Sigmoid colon (tissue), 4 donors: ENCODE measurements at regions not wholly inside any gene's neighbourhood (a gene's known extent, or its start where the extent isn't known, plus 50 kb on each side); places are given as distances from the start of the nearest gene placed in this dataset.

Source experiments
- EP300 ChIP-seq, 4 donors: sonication (generic); formaldehyde crosslinking; IDR thresholded peaks; one replicate each; pipeline ENCODE4 v1.6.1; 2017; ENCODE audit warnings: antibody characterized with exemption in 4 of 4
- TF ChIP-seq, protein P1 (sequence below), 4 experiments: fragments of 450-650 bp in 3 of 4; fragments of 200-600 bp in 1 of 4; IDR thresholded peaks; one replicate each; pipeline ENCODE4 v1.5.1; 2016 to 2019; ENCODE audit warnings: antibody characterized with exemption in 4 of 4, mild to moderate bottlenecking in 3 of 4, moderate library complexity in 2 of 4

DNA sequence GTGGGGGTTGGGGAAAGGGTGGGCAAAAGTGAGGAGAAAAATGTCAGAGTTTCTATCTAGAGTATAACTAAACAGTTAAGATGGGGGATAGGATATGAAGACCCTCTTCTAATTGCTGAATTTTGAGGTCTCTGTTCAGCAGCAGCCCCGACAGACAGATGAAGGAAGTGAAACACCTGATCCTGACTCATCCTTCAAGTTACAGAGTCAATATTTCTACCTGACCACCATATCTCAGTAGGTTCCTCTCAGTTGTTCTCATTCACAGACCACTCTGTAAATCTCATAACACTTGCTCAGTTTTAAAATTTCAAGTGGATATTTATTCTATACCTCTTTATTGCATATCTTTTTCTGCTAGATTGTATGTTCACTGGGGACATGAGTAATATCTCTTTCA lies 69.5 kb downstream of the CCDC54 start:
- TF ChIP-seq, protein P1, sequence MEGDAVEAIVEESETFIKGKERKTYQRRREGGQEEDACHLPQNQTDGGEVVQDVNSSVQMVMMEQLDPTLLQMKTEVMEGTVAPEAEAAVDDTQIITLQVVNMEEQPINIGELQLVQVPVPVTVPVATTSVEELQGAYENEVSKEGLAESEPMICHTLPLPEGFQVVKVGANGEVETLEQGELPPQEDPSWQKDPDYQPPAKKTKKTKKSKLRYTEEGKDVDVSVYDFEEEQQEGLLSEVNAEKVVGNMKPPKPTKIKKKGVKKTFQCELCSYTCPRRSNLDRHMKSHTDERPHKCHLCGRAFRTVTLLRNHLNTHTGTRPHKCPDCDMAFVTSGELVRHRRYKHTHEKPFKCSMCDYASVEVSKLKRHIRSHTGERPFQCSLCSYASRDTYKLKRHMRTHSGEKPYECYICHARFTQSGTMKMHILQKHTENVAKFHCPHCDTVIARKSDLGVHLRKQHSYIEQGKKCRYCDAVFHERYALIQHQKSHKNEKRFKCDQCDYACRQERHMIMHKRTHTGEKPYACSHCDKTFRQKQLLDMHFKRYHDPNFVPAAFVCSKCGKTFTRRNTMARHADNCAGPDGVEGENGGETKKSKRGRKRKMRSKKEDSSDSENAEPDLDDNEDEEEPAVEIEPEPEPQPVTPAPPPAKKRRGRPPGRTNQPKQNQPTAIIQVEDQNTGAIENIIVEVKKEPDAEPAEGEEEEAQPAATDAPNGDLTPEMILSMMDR (IDR thresholded peaks at IDR 0.05): no peak
- no peak for TF ChIP-seq EP300 (IDR thresholded peaks at IDR 0.05)
